ENCODE measurements at regions not wholly inside any gene's neighbourhood (a gene's known extent, or its start where the extent isn't known, plus 50 kb on each side); places are given as distances from the start of the nearest gene placed in this dataset.
"Not testable (repeated sequence)": the region's sequence is repeated elsewhere in the genome, so short reads cannot be mapped to it uniquely, and the experiment has no call there.

DNA sequence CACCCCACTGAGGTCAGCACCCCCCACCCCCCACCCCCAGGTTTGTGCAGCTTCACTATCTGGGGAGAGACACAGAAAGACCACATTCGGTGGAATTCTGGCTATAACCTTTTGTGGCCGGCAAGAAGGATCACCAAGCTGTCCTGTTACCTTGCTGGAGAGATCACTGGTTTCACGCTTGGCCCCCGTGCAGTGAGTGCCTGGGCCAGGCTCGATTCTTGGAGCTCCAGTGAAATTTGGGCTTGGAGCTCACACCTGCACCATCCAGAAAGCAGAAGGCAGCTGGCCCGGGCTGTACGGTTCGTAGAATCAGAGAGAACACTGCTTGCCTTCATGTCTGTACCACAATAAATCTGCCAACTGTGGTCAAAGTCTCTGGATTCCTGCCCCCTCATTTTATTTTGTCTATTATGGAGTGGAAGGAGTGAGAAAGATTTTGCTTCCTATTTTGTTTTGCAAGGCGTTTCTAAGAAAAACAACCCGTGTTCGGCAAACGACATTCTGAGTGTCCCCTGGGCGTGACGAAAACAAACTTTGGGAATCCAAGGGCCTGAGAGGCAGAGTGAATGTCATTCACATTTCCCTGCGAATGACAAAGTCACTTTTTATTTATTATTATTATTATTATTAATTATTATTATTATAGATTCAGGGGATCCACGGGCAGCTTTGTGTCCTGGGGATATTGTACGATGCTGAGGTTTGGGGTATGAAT, 2845.2 kb downstream of the RPIA start:
- not testable (repeated sequence) for TF ChIP-seq ZNF114 (CRISPR knock-in tag; IDR thresholded peaks at IDR 0.05); POLR2AphosphoS5 (IDR thresholded peaks at IDR 0.05; ENCODE audit: low read depth); EZH2 (IDR thresholded peaks at IDR 0.05; ENCODE audit: low read depth, unreplicated experiment)
- TF ChIP-seq, protein P1, sequence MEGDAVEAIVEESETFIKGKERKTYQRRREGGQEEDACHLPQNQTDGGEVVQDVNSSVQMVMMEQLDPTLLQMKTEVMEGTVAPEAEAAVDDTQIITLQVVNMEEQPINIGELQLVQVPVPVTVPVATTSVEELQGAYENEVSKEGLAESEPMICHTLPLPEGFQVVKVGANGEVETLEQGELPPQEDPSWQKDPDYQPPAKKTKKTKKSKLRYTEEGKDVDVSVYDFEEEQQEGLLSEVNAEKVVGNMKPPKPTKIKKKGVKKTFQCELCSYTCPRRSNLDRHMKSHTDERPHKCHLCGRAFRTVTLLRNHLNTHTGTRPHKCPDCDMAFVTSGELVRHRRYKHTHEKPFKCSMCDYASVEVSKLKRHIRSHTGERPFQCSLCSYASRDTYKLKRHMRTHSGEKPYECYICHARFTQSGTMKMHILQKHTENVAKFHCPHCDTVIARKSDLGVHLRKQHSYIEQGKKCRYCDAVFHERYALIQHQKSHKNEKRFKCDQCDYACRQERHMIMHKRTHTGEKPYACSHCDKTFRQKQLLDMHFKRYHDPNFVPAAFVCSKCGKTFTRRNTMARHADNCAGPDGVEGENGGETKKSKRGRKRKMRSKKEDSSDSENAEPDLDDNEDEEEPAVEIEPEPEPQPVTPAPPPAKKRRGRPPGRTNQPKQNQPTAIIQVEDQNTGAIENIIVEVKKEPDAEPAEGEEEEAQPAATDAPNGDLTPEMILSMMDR (conservative IDR thresholded peaks at IDR 0.05; ENCODE audit: low read depth in 2 of 2): not testable (repeated sequence)
- TF ChIP-seq, protein P2, sequence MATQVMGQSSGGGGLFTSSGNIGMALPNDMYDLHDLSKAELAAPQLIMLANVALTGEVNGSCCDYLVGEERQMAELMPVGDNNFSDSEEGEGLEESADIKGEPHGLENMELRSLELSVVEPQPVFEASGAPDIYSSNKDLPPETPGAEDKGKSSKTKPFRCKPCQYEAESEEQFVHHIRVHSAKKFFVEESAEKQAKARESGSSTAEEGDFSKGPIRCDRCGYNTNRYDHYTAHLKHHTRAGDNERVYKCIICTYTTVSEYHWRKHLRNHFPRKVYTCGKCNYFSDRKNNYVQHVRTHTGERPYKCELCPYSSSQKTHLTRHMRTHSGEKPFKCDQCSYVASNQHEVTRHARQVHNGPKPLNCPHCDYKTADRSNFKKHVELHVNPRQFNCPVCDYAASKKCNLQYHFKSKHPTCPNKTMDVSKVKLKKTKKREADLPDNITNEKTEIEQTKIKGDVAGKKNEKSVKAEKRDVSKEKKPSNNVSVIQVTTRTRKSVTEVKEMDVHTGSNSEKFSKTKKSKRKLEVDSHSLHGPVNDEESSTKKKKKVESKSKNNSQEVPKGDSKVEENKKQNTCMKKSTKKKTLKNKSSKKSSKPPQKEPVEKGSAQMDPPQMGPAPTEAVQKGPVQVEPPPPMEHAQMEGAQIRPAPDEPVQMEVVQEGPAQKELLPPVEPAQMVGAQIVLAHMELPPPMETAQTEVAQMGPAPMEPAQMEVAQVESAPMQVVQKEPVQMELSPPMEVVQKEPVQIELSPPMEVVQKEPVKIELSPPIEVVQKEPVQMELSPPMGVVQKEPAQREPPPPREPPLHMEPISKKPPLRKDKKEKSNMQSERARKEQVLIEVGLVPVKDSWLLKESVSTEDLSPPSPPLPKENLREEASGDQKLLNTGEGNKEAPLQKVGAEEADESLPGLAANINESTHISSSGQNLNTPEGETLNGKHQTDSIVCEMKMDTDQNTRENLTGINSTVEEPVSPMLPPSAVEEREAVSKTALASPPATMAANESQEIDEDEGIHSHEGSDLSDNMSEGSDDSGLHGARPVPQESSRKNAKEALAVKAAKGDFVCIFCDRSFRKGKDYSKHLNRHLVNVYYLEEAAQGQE (IDR thresholded peaks at IDR 0.05; ENCODE audit: unreplicated experiment): not testable (repeated sequence)

Data from GM23338 (cell line).